ENCODE measurements at regions not wholly inside any gene's neighbourhood (a gene's known extent, or its start where the extent isn't known, plus 50 kb on each side); places are given as distances from the start of the nearest gene placed in this dataset.

- TF ChIP-seq, protein P1, sequence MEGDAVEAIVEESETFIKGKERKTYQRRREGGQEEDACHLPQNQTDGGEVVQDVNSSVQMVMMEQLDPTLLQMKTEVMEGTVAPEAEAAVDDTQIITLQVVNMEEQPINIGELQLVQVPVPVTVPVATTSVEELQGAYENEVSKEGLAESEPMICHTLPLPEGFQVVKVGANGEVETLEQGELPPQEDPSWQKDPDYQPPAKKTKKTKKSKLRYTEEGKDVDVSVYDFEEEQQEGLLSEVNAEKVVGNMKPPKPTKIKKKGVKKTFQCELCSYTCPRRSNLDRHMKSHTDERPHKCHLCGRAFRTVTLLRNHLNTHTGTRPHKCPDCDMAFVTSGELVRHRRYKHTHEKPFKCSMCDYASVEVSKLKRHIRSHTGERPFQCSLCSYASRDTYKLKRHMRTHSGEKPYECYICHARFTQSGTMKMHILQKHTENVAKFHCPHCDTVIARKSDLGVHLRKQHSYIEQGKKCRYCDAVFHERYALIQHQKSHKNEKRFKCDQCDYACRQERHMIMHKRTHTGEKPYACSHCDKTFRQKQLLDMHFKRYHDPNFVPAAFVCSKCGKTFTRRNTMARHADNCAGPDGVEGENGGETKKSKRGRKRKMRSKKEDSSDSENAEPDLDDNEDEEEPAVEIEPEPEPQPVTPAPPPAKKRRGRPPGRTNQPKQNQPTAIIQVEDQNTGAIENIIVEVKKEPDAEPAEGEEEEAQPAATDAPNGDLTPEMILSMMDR (IDR thresholded peaks at IDR 0.05), result no peak
- no peak for TF ChIP-seq POLR2A (IDR thresholded peaks at IDR 0.05)
Observed at GRCh38 chr14:53491256-53491883, 338.2 kb upstream of the DDHD1 start.
